ENCODE measurements at regions not wholly inside any gene's neighbourhood (a gene's known extent, or its start where the extent isn't known, plus 50 kb on each side); places are given as distances from the start of the nearest gene placed in this dataset.

DNA sequence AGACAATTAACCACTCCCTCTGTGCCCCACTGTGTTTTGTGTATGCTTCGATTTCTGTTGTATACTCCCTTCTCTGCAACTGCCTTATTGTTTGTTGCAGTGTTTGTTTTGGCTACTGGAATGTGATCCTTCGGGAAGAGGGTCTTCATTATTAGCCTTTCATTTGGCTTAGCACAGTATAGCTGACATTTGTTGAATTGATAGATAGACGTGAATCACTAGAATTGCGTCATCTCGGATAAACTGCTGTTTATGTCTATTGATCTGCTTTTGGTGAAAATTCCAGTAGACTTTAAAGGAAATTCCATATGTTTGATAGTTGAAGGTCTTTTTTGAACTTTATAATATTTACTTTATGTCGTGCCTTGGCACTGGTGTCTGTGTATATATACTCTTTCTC is 189.9 kb upstream of the EYA4 start:
- WGBS, 2 donors (ENCODE audit: low coverage in 1 of 2) = 64 to 69% methylated on average over 5 to 6 of the region's 6 CpGs
- TF ChIP-seq POLR2AphosphoS5 (IDR thresholded peaks at IDR 0.05) = no peak
- TF ChIP-seq EP300 (IDR thresholded peaks at IDR 0.05; ENCODE audit: low read depth) = no peak
- TF ChIP-seq, protein P1, sequence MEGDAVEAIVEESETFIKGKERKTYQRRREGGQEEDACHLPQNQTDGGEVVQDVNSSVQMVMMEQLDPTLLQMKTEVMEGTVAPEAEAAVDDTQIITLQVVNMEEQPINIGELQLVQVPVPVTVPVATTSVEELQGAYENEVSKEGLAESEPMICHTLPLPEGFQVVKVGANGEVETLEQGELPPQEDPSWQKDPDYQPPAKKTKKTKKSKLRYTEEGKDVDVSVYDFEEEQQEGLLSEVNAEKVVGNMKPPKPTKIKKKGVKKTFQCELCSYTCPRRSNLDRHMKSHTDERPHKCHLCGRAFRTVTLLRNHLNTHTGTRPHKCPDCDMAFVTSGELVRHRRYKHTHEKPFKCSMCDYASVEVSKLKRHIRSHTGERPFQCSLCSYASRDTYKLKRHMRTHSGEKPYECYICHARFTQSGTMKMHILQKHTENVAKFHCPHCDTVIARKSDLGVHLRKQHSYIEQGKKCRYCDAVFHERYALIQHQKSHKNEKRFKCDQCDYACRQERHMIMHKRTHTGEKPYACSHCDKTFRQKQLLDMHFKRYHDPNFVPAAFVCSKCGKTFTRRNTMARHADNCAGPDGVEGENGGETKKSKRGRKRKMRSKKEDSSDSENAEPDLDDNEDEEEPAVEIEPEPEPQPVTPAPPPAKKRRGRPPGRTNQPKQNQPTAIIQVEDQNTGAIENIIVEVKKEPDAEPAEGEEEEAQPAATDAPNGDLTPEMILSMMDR (IDR thresholded peaks at IDR 0.05) = no peak
- TF ChIP-seq POLR2A (IDR thresholded peaks at IDR 0.05) = no peak
- H3K27ac ChIP-seq = no peak overlapping the region
- no peak for DNase-seq
- no peaks in the 10 kb centered on the region for H3K27me3 ChIP-seq
- intact Hi-C loops (cut with DNase I; ENCODE audit: low total_unique reads) = no loop called here
- no peaks in the 10 kb centered on the region for H3K36me3 ChIP-seq
- in situ Hi-C loops (cut with MboI; ENCODE audit: low pct_ligation_motif_present in 1 of 4, low pct_unique_long_range_greater_than_20kb in 1 of 4, low sequenced_read_pairs in 3 of 4) = no loop called here
- no peaks in the 10 kb centered on the region for H3K9me3 ChIP-seq
- H3K4me1 ChIP-seq = no peaks in the 10 kb centered on the region
- no peak overlapping the region for H3K4me3 ChIP-seq

DNA sequence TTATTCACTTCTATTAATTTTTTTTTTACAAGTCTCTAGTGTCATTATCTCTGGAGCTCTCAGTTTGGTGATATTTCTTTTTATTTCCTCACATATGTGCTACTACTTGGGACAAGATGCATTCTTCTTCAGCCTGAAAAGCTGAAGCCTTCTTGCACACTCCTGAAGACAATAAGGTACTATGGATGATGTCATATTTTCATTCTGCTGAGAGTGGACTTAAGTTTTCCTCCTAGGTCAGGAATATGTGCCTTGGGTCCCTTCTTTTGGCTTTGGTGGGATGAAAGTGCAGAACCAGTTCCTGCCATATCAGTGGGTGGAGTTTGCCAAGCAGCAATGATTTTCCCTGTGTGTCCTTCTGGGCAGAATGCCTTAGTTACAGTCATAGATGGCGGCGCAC is 188.7 kb upstream of the EYA4 start:
- Histone ChIP-seq H3K27me3 (no peaks in the 10 kb centered on the region), H3K27ac (no peak overlapping the region), H3K4me3 (no peak overlapping the region), H3K36me3 (no peaks in the 10 kb centered on the region), H3K4me1 (no peaks in the 10 kb centered on the region), H3K9me3 (no peaks in the 10 kb centered on the region)
- in situ Hi-C loops (cut with MboI; ENCODE audit: low pct_ligation_motif_present in 1 of 4, low pct_unique_long_range_greater_than_20kb in 1 of 4, low sequenced_read_pairs in 3 of 4) (no loop called here), intact Hi-C loops (cut with DNase I; ENCODE audit: low total_unique reads) (no loop called here)
- TF ChIP-seq POLR2AphosphoS5 (IDR thresholded peaks at IDR 0.05) = no peak
- TF ChIP-seq EP300 (IDR thresholded peaks at IDR 0.05; ENCODE audit: low read depth) = no peak
- TF ChIP-seq, protein P1 (IDR thresholded peaks at IDR 0.05) = no peak
- no peak for TF ChIP-seq POLR2A (IDR thresholded peaks at IDR 0.05)
- WGBS, 2 donors (ENCODE audit: low coverage in 1 of 2) = 98 to 100% methylated on average over 2 of the region's 2 CpGs
- no peak for DNase-seq

DNA sequence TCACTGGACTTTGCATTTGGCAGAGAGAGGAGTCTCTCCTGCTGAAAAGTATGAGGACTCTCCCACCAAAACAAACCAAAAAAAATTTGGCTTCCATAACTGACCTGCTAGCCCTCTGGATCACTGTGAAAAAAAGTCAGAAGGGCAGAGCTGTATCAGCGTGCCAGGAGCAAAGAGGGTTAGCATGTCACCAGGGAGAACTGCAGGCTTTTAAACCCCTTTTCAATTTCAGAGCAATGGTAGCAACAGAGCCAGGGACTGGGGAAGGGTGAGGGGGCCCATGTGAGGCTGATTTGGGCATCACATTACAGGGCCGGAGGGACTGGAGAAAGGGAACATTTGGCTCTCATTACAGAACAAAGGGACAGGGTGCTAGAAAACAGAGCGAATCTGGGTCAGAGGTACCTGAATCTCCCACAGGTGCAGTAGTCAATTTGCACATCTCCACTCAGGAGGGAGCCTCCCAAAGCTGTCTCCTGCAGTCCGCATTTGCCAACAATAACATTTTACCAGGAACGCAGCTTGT is 185.7 kb upstream of the EYA4 start:
- no peaks in the 10 kb centered on the region for H3K4me1 ChIP-seq
- in situ Hi-C loops (cut with MboI; ENCODE audit: low pct_ligation_motif_present in 1 of 4, low pct_unique_long_range_greater_than_20kb in 1 of 4, low sequenced_read_pairs in 3 of 4) = no loop called here
- TF ChIP-seq EP300 (IDR thresholded peaks at IDR 0.05; ENCODE audit: low read depth) (no peak), POLR2AphosphoS5 (IDR thresholded peaks at IDR 0.05) (no peak), POLR2A (IDR thresholded peaks at IDR 0.05) (no peak)
- TF ChIP-seq, protein P1 (IDR thresholded peaks at IDR 0.05) = no peak
- DNase-seq = no peak
- no peak overlapping the region for H3K27ac ChIP-seq
- 77 to 100% methylated on average over 1 to 5 of the region's 5 CpGs for WGBS, 2 donors (ENCODE audit: low coverage in 1 of 2)
- H3K4me3 ChIP-seq = no peak overlapping the region
- intact Hi-C loops (cut with DNase I; ENCODE audit: low total_unique reads) = no loop called here
- no peaks in the 10 kb centered on the region for H3K36me3 ChIP-seq
- no peaks in the 10 kb centered on the region for H3K9me3 ChIP-seq
- no peaks in the 10 kb centered on the region for H3K27me3 ChIP-seq

DNA sequence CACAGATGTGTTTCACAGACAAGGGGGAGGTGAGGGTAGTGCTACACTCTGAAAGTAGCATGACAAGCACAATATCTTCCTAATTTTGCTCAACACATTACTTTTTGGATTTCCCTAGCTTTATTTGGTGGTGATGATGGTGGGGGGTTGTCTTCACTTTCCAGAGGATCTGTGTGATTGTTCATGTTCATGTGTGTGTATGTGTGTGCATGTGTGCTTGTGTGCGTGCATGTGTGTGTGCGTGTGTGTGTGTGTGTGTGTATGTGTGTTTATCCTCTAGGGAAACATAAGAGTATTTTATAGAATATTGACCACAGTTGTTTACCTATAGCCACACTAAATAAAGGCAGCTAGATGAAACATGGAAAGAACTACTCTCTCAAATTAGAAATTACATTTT is 183.8 kb upstream of the EYA4 start:
- Histone ChIP-seq H3K27ac (no peak overlapping the region), H3K36me3 (no peaks in the 10 kb centered on the region), H3K4me1 (peaks cover 0 to 3% (median 0%) of the 10 kb centered on the region in 4 donors), H3K27me3 (no peaks in the 10 kb centered on the region), H3K4me3 (no peak overlapping the region), H3K9me3 (no peaks in the 10 kb centered on the region)
- intact Hi-C loops (cut with DNase I; ENCODE audit: low total_unique reads) = no loop called here
- in situ Hi-C loops (cut with MboI; ENCODE audit: low pct_ligation_motif_present in 1 of 4, low pct_unique_long_range_greater_than_20kb in 1 of 4, low sequenced_read_pairs in 3 of 4) = no loop called here
- no peak for DNase-seq
- TF ChIP-seq POLR2A (IDR thresholded peaks at IDR 0.05) = no peak
- TF ChIP-seq, protein P1 (IDR thresholded peaks at IDR 0.05) = no peak
- no peak for TF ChIP-seq POLR2AphosphoS5 (IDR thresholded peaks at IDR 0.05)
- no peak for TF ChIP-seq EP300 (IDR thresholded peaks at IDR 0.05; ENCODE audit: low read depth)
- 90 to 100% methylated on average over 2 of the region's 2 CpGs for WGBS, 2 donors (ENCODE audit: low coverage in 1 of 2)

Measured in transverse colon (tissue), 4 donors.